ENCODE measurements at regions not wholly inside any gene's neighbourhood (a gene's known extent, or its start where the extent isn't known, plus 50 kb on each side); places are given as distances from the start of the nearest gene placed in this dataset.

DNA sequence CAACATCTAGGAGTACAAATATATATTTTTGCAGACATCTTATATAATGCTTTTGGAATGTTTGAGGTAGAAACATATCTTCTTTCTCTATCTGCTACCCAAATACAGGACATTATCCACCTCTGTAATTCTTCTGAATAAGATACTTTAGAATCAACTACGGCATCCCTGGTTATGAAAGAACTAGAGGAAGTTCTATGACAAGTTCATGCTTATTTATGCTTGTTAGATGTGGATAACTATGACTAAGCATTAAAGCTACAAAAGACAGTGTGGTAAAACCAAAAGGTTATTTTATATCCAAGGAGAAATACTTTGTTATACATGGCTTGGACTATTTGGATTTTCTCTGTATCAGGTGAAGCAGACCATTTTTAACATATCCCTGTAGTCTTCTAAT, 894.0 kb downstream of the KCNT2 start:
- TF ChIP-seq CTCF (IDR thresholded peaks at IDR 0.05), result no peak
- no peak for TF ChIP-seq POLR2A (IDR thresholded peaks at IDR 0.05)
- no peak for TF ChIP-seq EP300 (IDR thresholded peaks at IDR 0.05)
- TF ChIP-seq POLR2AphosphoS5 (IDR thresholded peaks at IDR 0.05), result no peak
